Mesenteric fat pad (tissue), 1 donor: ENCODE measurements at regions not wholly inside any gene's neighbourhood (a gene's known extent, or its start where the extent isn't known, plus 50 kb on each side); places are given as distances from the start of the nearest gene placed in this dataset.
"Not testable (repeated sequence)": the region's sequence is repeated elsewhere in the genome, so short reads cannot be mapped to it uniquely, and the experiment has no call there.

Experiments
- DNase-seq: peaks from one replicate; pipeline ENCODE4 v3.0.0-alpha.2; 2020; ENCODE audit warnings: low spot score
- donor health status: DM: yes; HTN: yes; CAD: no.

- no peak for DNase-seq
These were observed 973.9 kb upstream of the PRR20A start for GRCh38 chr13:56166864-56167263.

GRCh38 chr13:56168581-56168980, 972.1 kb upstream of the PRR20A start:
- no peak for DNase-seq

- DNase-seq, result no peak
These were observed 967.4 kb upstream of the PRR20A start for GRCh38 chr13:56173346-56173745.

- peak; percentile 79 for DNase-seq
These were observed 958.1 kb upstream of the PRR20A start for GRCh38 chr13:56182598-56182997.

- peak; percentile 69 for DNase-seq
These were observed 953.4 kb upstream of the PRR20A start for GRCh38 chr13:56187331-56187730.

GRCh38 chr13:56188582-56188981, 952.1 kb upstream of the PRR20A start:
- DNase-seq, result not testable (repeated sequence)

GRCh38 chr13:56189439-56189838, 951.3 kb upstream of the PRR20A start:
- no peak for DNase-seq

GRCh38 chr13:56189978-56190377, 950.7 kb upstream of the PRR20A start:
- no peak for DNase-seq

GRCh38 chr13:56198350-56198749, 942.4 kb upstream of the PRR20A start:
- no peak for DNase-seq

GRCh38 chr13:56201834-56202233, 938.9 kb upstream of the PRR20A start:
- DNase-seq, result no peak

GRCh38 chr13:56216221-56216620, 924.5 kb upstream of the PRR20A start:
- DNase-seq, result no peak

- DNase-seq, result no peak
These were observed 893.0 kb upstream of the PRR20A start for GRCh38 chr13:56247692-56248091.

GRCh38 chr13:56271686-56272085, 869.0 kb upstream of the PRR20A start:
- DNase-seq, result no peak

GRCh38 chr13:56283262-56283828, 857.4 kb upstream of the PRR20A start:
- no peak for DNase-seq

- DNase-seq, result no peak
These were observed 841.1 kb upstream of the PRR20A start for GRCh38 chr13:56299650-56300049.

GRCh38 chr13:56314765-56315164, 826.0 kb upstream of the PRR20A start:
- no peak for DNase-seq

- DNase-seq, result no peak
These were observed 822.9 kb upstream of the PRR20A start for GRCh38 chr13:56317841-56318240.

- DNase-seq, result no peak
These were observed 808.0 kb upstream of the PRR20A start for GRCh38 chr13:56332671-56333070.

- DNase-seq, result no peak
These were observed 804.9 kb upstream of the PRR20A start for GRCh38 chr13:56335775-56336174.

- no peak for DNase-seq
These were observed 802.3 kb upstream of the PRR20A start for GRCh38 chr13:56338421-56338820.

GRCh38 chr13:56347014-56347413, 793.7 kb upstream of the PRR20A start:
- no peak for DNase-seq

GRCh38 chr13:56349866-56350265, 790.9 kb upstream of the PRR20A start:
- no peak for DNase-seq

- no peak for DNase-seq
These were observed 789.7 kb upstream of the PRR20A start for GRCh38 chr13:56351041-56351440.

- no peak for DNase-seq
These were observed 788.4 kb upstream of the PRR20A start for GRCh38 chr13:56352361-56352760.
